ENCODE measurements at regions not wholly inside any gene's neighbourhood (a gene's known extent, or its start where the extent isn't known, plus 50 kb on each side); places are given as distances from the start of the nearest gene placed in this dataset.
A peak's percentile ranks its signal among the peaks of the same experiment; 100 is the strongest.
"Not testable (repeated sequence)": the region's sequence is repeated elsewhere in the genome, so short reads cannot be mapped to it uniquely, and the experiment has no call there.

DNA sequence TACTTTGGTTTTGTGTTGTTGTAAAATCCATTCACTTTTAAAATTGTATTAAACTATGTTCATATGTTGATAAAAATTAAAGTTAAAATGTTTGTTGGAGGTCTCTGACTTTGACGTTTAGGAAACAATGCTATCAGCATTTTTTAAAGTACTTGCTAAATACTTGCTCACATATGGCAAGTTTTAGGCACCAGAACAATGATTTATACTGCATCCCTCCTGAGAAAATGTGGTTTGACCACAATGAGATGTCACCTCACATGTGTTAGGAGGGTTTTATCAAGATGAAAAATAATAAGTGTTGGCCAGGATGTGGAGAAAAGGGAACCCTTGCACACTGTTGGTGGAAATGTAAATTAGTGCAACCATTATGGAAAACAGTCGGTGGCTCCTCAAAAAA, 180.8 kb downstream of the HSD17B3 start:
- Mint-ChIP-seq H3K4me1 (peaks cover 28% of the 10 kb centered on the region), H3K4me3 (no peak overlapping the region), H3K27ac (ENCODE audit: low read depth) (no peak overlapping the region), H3K36me3 (ENCODE audit: insufficient read depth) (no peaks in the 10 kb centered on the region), H3K27me3 (peaks cover 20% of the 10 kb centered on the region), H3K9me3 (no peaks in the 10 kb centered on the region)
- DNase-seq (ENCODE audit: low spot score in 2 of 2) (no peak), ATAC-seq (replicated peaks; ENCODE audit: extremely low read depth, poor library complexity, severe bottlenecking) (no peak)

DNA sequence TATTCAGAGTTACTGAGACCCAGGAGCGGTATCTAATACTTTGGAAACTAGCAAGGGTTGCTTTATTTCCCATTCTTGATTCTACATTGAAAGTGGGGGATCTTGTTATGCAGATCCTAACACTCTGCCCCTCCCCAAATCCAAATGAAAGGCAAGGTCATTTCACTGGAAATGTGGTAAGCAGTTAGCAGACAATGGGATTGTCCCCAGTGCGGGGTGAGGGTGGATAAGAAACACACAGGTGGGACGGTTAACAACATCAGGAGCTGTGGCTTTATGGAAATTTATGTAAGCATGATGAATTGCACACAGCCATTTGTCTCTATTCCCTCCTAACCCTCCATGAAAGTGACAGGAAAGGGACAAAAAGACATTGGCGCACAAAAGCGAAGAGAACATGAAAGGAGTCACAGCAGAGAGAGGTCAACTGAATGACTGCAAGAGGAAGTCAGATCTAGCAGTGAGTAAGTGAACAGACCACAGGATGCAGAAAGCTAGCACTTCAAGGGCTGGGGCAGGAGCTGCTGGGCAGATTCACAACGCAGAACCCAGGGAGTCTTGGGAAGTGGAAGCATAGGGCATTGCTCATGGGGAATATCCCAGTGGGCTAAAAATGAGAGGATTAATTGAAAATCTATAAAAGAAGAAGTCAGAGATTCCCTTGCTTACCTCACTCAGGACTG, 184.4 kb downstream of the HSD17B3 start:
- Mint-ChIP-seq H3K4me1 (peaks cover 28% of the 10 kb centered on the region), H3K27me3 (peaks cover 46% of the 10 kb centered on the region), H3K4me3 (no peak overlapping the region), H3K9me3 (no peaks in the 10 kb centered on the region), H3K27ac (ENCODE audit: low read depth) (peak overlapping the region; percentile 3), H3K36me3 (ENCODE audit: insufficient read depth) (peaks cover 5% of the 10 kb centered on the region)
- ATAC-seq (replicated peaks; ENCODE audit: extremely low read depth, poor library complexity, severe bottlenecking) (no peak), DNase-seq (ENCODE audit: low spot score in 2 of 2) (no peak)

DNA sequence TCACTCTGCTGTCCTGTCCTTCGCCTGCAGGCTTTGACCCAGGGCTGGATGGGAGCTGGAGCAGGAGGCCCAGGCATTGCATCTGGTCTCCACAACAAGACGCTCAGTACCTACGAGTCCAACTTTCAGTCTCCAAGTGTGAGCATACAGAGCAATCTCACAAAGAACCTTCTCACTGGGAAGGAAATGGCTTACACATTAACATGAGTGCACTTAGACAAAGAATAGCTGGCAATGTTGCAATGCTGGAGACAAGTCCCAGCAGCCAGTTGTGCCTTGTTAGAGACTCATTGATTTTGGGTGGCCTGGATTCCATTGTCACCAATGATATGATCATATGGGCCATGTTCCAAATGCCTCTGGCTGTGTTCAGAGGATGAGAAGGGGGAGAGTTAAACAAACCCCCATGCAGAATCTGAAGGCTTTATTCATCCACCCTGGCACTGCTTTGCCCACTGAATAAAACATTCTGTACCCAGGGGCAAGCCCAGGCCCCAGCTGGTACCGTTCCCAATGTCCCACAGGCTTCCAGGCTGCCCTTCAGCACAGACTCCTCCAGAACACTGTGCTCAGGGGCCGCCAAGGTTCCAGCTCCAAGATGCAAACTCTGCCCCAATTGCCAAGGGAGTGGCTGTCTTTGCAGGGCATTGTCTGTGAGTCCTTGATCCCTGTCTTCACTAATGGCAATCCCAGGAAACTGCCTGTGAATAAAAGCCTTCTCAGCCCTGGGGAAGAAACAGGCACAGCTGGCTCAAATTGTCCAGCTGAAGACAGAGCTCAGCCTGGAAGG, 185.5 kb downstream of the HSD17B3 start:
- ATAC-seq (replicated peaks; ENCODE audit: extremely low read depth, poor library complexity, severe bottlenecking) (no peak), DNase-seq (ENCODE audit: low spot score in 2 of 2) (no peak)
- Mint-ChIP-seq H3K9me3 (no peaks in the 10 kb centered on the region), H3K4me1 (peaks cover 25% of the 10 kb centered on the region), H3K36me3 (ENCODE audit: insufficient read depth) (peaks cover 5% of the 10 kb centered on the region), H3K4me3 (no peak overlapping the region), H3K27me3 (peaks cover 57% of the 10 kb centered on the region), H3K27ac (ENCODE audit: low read depth) (no peak overlapping the region)

DNA sequence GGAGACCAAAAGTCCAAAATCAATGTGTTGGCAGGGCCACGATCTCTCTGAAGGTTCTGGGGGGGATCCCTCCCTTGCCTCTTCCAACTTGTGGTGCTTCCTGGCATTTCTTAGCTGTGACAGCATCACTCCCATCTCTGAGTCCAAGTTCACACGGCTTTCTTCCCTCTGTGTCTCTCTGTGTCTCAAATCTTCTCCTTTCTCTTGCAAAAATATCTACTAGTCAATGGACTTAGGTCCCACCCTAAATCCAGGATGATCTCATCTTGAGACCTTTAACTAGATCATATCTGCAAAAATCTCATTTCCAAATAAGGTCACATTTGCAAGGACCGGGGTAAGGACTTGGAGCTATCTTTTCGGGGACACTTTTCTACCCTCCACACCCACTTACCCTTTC, 186.1 kb downstream of the HSD17B3 start:
- peaks cover 19% of the 10 kb centered on the region for H3K4me1 Mint-ChIP-seq
- no peak overlapping the region for H3K27ac Mint-ChIP-seq (ENCODE audit: low read depth)
- H3K36me3 Mint-ChIP-seq (ENCODE audit: insufficient read depth): peaks cover 5% of the 10 kb centered on the region
- H3K27me3 Mint-ChIP-seq: peaks cover 63% of the 10 kb centered on the region
- no peak overlapping the region for H3K4me3 Mint-ChIP-seq
- no peak for ATAC-seq (replicated peaks; ENCODE audit: extremely low read depth, poor library complexity, severe bottlenecking)
- H3K9me3 Mint-ChIP-seq: no peaks in the 10 kb centered on the region
- no peak for DNase-seq (ENCODE audit: low spot score in 2 of 2)

DNA sequence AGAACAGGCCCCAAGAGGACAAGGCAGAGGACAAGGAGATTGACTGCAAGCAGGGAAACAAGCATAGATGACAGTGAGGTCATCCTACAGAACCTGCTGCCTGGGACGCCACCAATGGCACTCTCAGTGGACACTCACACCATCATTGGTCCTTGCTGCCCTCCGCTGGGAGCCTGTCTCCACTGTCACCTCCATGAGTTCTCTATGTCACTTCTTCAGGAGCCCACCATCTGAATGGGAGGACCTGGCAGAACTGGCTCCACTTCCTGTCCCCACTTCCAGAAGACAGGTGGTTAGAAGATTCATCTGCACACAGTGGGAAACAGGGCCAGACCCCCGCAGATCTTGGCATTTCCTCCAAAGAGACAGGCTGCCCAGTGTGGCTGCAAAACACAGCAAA, 188.9 kb downstream of the HSD17B3 start:
- ATAC-seq (replicated peaks; ENCODE audit: extremely low read depth, poor library complexity, severe bottlenecking) (no peak), DNase-seq (ENCODE audit: low spot score in 2 of 2) (no peak)
- Mint-ChIP-seq H3K4me1 (peaks cover 11% of the 10 kb centered on the region), H3K27ac (ENCODE audit: low read depth) (no peak overlapping the region), H3K4me3 (no peak overlapping the region), H3K9me3 (no peaks in the 10 kb centered on the region), H3K27me3 (peaks cover 89% of the 10 kb centered on the region), H3K36me3 (ENCODE audit: insufficient read depth) (peaks cover 5% of the 10 kb centered on the region)

DNA sequence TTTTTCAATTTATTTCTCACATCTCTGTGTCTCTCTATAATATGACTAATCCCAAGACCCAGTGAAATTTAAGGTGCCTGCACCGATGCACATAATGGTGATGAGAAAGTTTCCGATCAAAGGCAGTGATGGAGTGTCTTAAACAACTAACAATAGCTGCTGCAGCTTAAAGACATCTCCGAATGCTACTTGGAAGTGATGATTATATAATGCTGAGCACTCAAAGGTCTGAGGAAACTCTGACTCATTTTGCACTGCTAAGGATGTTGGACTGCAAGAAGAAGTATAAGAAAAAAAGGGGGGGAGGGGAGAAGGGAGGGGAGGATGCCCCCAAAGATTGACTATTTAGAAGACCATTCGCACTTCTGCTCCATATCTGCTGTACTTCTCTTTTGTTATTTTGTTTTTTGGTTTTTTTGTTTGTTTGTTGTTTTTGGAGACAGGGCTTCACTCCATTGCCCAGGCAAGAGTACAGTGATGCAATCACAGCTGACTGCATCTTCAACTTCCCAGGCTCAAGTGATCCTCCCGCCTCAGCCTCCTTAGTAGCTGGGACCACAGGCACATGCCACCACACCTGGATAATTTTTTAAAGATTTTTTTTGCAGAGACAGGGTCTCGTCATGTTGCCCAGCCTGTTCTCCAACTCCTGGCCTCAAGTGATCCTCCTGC, 192.2 kb downstream of the HSD17B3 start:
- Mint-ChIP-seq H3K36me3 (ENCODE audit: insufficient read depth) (peaks cover 4% of the 10 kb centered on the region), H3K9me3 (peaks cover 6% of the 10 kb centered on the region), H3K27me3 (peaks cover 68% of the 10 kb centered on the region), H3K4me3 (no peak overlapping the region), H3K4me1 (no peaks in the 10 kb centered on the region), H3K27ac (ENCODE audit: low read depth) (no peak overlapping the region)
- no peak for DNase-seq (ENCODE audit: low spot score in 2 of 2)
- no peak for ATAC-seq (replicated peaks; ENCODE audit: extremely low read depth, poor library complexity, severe bottlenecking)

DNA sequence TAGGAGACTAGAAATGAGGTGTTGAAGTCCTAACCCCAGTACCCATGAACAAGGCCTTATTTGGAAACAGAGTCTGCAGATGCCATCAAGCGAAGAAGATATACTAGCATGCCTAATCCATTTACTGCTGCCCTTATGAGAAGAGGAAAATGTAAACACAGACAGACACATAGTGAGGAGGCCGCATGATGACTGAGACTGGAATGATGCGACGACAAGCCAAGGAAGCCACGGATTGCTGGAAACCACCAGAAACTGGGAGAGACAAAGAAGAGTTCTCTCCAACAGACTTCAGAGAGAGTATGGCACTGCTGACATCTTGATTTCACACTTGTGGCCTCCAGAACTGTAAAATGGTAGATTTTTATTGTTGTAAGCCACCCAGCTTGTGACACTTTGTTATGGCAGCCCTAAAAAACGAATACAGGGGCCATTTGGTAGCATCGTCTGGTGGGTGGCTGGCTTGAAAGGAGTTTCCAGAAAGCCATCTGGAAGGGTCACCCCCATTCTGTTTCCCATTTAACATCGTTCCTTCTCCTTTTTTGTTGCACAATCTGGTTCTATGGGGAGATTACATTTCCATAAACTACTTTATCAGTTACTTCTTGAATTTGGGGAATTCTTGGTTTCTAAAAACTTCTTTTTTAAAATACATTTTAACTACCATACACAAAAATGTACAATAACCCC, 193.1 kb downstream of the HSD17B3 start:
- DNase-seq (ENCODE audit: low spot score in 2 of 2) (no peak), ATAC-seq (replicated peaks; ENCODE audit: extremely low read depth, poor library complexity, severe bottlenecking) (no peak)
- Mint-ChIP-seq H3K4me3 (no peak overlapping the region), H3K9me3 (peaks cover 6% of the 10 kb centered on the region), H3K36me3 (ENCODE audit: insufficient read depth) (no peaks in the 10 kb centered on the region), H3K4me1 (no peaks in the 10 kb centered on the region), H3K27me3 (peaks cover 59% of the 10 kb centered on the region), H3K27ac (ENCODE audit: low read depth) (no peak overlapping the region)

DNA sequence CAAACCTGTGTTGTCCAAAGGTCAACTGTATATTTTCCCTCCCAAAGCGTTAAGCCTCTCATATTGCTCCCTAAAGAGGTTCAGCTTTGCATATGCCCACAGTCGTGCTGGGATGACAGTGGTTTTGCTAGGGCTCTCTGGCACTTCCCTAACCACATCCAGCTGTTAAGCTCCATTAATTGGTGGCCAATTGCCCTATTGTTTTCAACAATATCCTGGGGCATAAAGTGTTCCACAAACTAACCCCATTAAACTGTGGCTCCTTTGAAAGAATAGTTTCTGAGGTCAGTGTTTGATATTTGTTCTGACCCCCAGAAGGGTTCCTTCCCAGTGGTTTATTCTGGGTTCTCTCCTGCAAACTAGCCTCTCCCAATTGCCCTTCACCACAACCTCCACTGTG, 194.5 kb downstream of the HSD17B3 start:
- peaks cover 55% of the 10 kb centered on the region for H3K27me3 Mint-ChIP-seq
- DNase-seq (ENCODE audit: low spot score in 2 of 2) (no peak), ATAC-seq (replicated peaks; ENCODE audit: extremely low read depth, poor library complexity, severe bottlenecking) (no peak)
- H3K36me3 Mint-ChIP-seq (ENCODE audit: insufficient read depth): no peaks in the 10 kb centered on the region
- H3K4me3 Mint-ChIP-seq: no peak overlapping the region
- H3K4me1 Mint-ChIP-seq: no peaks in the 10 kb centered on the region
- peaks cover 6% of the 10 kb centered on the region for H3K9me3 Mint-ChIP-seq
- no peak overlapping the region for H3K27ac Mint-ChIP-seq (ENCODE audit: low read depth)

DNA sequence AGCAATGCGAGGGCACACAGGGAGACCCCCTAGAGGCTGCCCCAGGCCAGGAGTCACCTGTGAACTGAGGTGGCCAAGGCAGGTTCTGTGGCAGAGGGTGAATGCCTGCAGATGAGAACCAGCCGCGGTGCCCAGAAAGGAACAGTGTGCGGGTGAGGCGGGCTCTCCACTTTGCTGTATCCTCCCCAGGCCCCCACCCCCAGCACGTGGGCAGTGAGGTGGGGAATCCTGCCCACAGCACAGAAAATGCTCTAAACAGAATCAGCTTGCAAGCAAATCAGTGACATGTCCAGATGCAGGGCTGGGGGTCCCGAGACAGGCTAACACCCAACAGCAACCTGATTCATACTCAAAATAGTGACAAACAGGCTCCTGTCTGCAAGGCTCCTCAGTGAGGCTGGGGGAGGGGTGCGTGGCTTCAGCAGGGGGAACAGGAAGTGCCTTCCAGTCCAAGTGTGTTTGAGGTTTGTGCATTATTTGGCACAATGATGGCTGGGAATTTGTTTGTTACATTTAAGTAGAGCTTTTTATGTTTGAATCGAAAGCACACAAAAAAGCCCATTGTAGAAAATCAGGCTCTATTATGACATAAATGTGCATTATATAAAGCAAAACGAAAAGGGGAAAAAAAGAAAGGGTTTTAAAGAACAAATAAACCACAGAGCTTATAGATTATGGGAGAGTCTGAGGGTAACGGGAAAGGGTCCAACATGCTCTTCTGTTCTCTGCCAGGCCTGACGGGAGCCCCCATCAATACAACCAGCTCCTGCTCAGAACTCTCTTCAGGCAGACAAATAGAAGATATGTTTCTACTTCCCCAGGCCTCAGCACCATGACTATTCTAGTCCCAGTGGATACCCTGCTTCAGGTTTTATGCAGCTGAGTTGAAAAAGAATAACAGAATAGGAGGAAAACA, 201.3 kb downstream of the HSD17B3 start:
- ATAC-seq (replicated peaks; ENCODE audit: extremely low read depth, poor library complexity, severe bottlenecking) (no peak), DNase-seq (ENCODE audit: low spot score in 2 of 2) (no peak)
- no peaks in the 10 kb centered on the region for H3K36me3 Mint-ChIP-seq (ENCODE audit: insufficient read depth)
- H3K27me3 Mint-ChIP-seq: peaks cover 43% of the 10 kb centered on the region
- H3K9me3 Mint-ChIP-seq: peaks cover 3% of the 10 kb centered on the region
- peaks cover 6% of the 10 kb centered on the region for H3K4me1 Mint-ChIP-seq
- no peak overlapping the region for H3K27ac Mint-ChIP-seq (ENCODE audit: low read depth)
- H3K4me3 Mint-ChIP-seq: no peak overlapping the region

DNA sequence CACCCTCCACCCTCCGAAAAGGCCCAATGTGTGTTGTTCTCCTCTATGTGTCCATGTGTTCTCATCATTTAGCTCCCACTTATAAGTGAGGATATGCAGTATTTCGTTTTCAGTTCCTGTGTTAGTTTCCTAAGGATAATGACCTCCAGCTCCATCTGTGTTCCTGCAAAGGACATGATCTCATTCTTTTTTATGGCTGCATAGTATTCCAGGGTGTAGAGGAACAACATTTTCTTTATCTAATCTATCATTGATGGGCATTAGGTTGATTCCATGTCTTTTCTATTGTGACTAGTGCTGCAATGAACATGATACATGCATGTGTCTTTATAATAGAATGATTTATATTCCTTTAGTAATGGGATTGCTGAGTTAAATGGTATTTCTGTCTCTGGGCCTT, 211.3 kb downstream of the HSD17B3 start:
- not testable (repeated sequence) for H3K9me3 Mint-ChIP-seq; H3K36me3 Mint-ChIP-seq (ENCODE audit: insufficient read depth); DNase-seq (ENCODE audit: low spot score in 2 of 2); ATAC-seq (replicated peaks; ENCODE audit: extremely low read depth, poor library complexity, severe bottlenecking); H3K4me3 Mint-ChIP-seq; H3K27ac Mint-ChIP-seq (ENCODE audit: low read depth); H3K4me1 Mint-ChIP-seq
- H3K27me3 Mint-ChIP-seq: peaks cover 15% of the 10 kb centered on the region

DNA sequence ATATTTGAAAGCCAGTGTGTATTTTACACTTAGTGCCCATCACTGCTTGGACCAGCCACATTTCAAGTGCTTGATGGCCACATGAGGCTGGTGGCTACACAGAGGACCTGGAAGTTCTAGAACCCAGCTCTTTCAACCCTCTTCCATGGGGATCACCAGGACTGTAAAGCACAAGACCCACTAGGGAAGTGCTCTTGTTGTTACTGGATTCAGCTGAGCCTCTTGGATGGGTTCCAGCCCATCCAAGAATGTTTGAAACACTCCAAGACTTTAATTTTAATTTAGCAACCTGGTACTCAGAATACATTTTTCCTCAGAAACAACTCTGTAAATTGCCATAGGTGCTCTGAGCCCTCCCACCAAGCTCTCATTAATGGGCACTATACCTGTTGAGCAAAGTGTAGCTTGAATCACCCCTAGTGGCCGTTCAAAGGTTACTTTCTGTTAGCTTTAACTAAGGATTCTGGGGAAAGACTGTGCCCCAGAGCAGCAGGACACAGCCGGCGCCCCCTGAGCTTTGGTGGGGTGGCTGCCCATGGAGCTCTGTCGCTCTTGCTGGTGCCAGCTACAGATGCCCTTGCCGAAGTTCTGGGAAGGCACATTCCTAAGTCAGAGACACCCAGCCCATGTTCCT, 212.4 kb downstream of the HSD17B3 start:
- ATAC-seq (replicated peaks; ENCODE audit: extremely low read depth, poor library complexity, severe bottlenecking) (no peak), DNase-seq (ENCODE audit: low spot score in 2 of 2) (no peak)
- Mint-ChIP-seq H3K4me1 (no peaks in the 10 kb centered on the region), H3K27me3 (peaks cover 9% of the 10 kb centered on the region), H3K27ac (ENCODE audit: low read depth) (no peak overlapping the region), H3K36me3 (ENCODE audit: insufficient read depth) (peaks cover 1% of the 10 kb centered on the region), H3K4me3 (no peak overlapping the region), H3K9me3 (no peaks in the 10 kb centered on the region)
